ENCODE measurements at regions not wholly inside any gene's neighbourhood (a gene's known extent, or its start where the extent isn't known, plus 50 kb on each side); places are given as distances from the start of the nearest gene placed in this dataset.

DNA sequence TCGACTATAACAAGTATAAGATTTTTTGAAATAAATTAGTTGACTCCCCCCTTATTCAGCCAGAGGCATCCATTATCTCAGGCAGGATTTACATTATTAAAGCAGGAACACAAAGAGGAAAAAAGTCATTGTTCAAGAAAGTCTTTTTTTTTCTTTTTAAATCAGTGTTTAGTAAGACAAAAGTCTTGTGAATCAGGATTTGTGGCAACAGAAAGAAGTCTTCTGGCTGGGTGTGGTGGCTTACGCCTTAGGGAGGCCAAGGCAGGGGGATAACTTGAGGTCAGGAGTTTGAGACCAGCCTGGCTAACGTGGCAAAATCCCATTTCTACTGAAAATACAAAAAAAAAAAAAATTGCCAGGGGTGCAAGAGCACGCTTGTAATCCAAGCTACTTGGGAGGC is 505.5 kb downstream of the LMO4 start (continued):
- TF ChIP-seq, protein P1, sequence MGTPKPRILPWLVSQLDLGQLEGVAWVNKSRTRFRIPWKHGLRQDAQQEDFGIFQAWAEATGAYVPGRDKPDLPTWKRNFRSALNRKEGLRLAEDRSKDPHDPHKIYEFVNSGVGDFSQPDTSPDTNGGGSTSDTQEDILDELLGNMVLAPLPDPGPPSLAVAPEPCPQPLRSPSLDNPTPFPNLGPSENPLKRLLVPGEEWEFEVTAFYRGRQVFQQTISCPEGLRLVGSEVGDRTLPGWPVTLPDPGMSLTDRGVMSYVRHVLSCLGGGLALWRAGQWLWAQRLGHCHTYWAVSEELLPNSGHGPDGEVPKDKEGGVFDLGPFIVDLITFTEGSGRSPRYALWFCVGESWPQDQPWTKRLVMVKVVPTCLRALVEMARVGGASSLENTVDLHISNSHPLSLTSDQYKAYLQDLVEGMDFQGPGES (IDR thresholded peaks at IDR 0.05), result no peak
- TF ChIP-seq EED (IDR thresholded peaks at IDR 0.05; ENCODE audit: low read depth), result no peak
- TF ChIP-seq EGR1 (IDR thresholded peaks at IDR 0.05; ENCODE audit: borderline replicate concordance in 1 of 2, low read depth in 2 of 2, low read length in 2 of 2), result no peak
- TF ChIP-seq, protein P2, sequence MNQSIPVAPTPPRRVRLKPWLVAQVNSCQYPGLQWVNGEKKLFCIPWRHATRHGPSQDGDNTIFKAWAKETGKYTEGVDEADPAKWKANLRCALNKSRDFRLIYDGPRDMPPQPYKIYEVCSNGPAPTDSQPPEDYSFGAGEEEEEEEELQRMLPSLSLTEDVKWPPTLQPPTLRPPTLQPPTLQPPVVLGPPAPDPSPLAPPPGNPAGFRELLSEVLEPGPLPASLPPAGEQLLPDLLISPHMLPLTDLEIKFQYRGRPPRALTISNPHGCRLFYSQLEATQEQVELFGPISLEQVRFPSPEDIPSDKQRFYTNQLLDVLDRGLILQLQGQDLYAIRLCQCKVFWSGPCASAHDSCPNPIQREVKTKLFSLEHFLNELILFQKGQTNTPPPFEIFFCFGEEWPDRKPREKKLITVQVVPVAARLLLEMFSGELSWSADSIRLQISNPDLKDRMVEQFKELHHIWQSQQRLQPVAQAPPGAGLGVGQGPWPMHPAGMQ (IDR thresholded peaks at IDR 0.05; ENCODE audit: borderline replicate concordance), result no peak
- no peak for TF ChIP-seq HDGF (IDR thresholded peaks at IDR 0.05)
- no peak for TF ChIP-seq ZNF384 (IDR thresholded peaks at IDR 0.05; ENCODE audit: borderline replicate concordance, low read depth, low read length)
- TF ChIP-seq STAT3 (IDR thresholded peaks at IDR 0.05; ENCODE audit: low read depth, low read length), result no peak

DNA sequence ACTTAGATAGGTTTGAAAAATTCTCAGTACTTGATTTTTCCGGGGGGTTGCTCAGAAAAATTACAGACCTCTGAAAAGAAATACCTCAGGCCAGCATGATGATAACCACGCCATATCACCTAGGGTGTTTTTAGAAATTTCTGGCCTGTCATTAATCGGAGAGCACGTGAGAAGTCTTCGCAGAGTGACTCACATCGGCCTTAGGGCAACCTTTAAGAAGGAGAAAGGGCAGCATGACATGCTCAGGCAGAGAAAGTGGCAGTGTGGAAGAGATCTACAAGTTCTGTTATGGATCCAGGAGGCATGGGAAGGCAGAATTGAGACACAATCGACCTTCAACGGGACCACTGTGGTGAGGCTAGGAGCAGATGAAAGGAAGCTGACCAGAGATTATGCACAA is 506.3 kb downstream of the LMO4 start:
- 44% methylated on average over 8 of the region's 8 CpGs for WGBS (ENCODE audit: insufficient coverage, insufficient replicate concordance, low lambda C conversion rate, missing lambda C conversion rate)
- H3K27ac ChIP-seq (ENCODE audit: control insufficient read depth, insufficient read depth), result no peak overlapping the region
- ChIA-PET RAD21 (ENCODE audit: unreplicated experiment) (no interaction called here), SMC1A (ENCODE audit: uncharacterized antibody, unreplicated experiment) (no interaction called here), POLR2A (no interaction called here), CTCF (no interaction called here)
- DNase-seq (ENCODE audit: low read depth, low spot score), result no peak
- H4K20me1 ChIP-seq (ENCODE audit: control insufficient read depth, insufficient read depth), result no peaks in the 10 kb centered on the region
- no peak for FAIRE-seq
- no peaks in the 10 kb centered on the region for H3K79me2 ChIP-seq (ENCODE audit: control insufficient read depth, insufficient read depth, low read length)
- H3K4me1 ChIP-seq (ENCODE audit: control insufficient read depth, insufficient read depth, low read length), result no peaks in the 10 kb centered on the region
- no peak overlapping the region for H2AFZ ChIP-seq (ENCODE audit: control insufficient read depth, low read depth, low read length)
- no peak overlapping the region for H3K4me2 ChIP-seq (ENCODE audit: control insufficient read depth, insufficient read depth)
- no TSS peak for BruUV-seq (replicated peaks)
- no peaks in the 10 kb centered on the region for H3K9me3 ChIP-seq (replicated peaks; ENCODE audit: control insufficient read depth, insufficient read depth, low read length)
- intact Hi-C loops (cut with micrococcal nuclease; ENCODE audit: unreplicated experiment), result no loop called here
- H3K27me3 ChIP-seq (replicated peaks in 1 of 2; ENCODE audit: control insufficient read depth in 2 of 2, insufficient read depth in 2 of 2, low read length in 1 of 2), result no peaks in the 10 kb centered on the region
- H3K36me3 ChIP-seq (ENCODE audit: control insufficient read depth in 2 of 2, insufficient read depth in 2 of 2, low read length in 1 of 2), result no peaks in the 10 kb centered on the region
- H3K4me3 ChIP-seq, result no peak overlapping the region
- no peak for ATAC-seq
- in situ Hi-C loops (cut with MboI), result no loop called here
- H3K9ac ChIP-seq (ENCODE audit: control insufficient read depth, insufficient read depth, low read length), result no peak overlapping the region
- TF ChIP-seq EZH2 (IDR thresholded peaks at IDR 0.05; ENCODE audit: borderline replicate concordance, control insufficient read depth, low read depth, low read length) (no peak), BCLAF1 (IDR thresholded peaks at IDR 0.05) (no peak), ZNF384 (IDR thresholded peaks at IDR 0.05; ENCODE audit: borderline replicate concordance, low read depth, low read length) (no peak), IKZF1 (conservative IDR thresholded peaks at IDR 0.05) (no peak), CHD1 (IDR thresholded peaks at IDR 0.05; ENCODE audit: low read depth, low read length) (no peak), ZNF24 (IDR thresholded peaks at IDR 0.05) (no peak)
- TF ChIP-seq, protein P3, sequence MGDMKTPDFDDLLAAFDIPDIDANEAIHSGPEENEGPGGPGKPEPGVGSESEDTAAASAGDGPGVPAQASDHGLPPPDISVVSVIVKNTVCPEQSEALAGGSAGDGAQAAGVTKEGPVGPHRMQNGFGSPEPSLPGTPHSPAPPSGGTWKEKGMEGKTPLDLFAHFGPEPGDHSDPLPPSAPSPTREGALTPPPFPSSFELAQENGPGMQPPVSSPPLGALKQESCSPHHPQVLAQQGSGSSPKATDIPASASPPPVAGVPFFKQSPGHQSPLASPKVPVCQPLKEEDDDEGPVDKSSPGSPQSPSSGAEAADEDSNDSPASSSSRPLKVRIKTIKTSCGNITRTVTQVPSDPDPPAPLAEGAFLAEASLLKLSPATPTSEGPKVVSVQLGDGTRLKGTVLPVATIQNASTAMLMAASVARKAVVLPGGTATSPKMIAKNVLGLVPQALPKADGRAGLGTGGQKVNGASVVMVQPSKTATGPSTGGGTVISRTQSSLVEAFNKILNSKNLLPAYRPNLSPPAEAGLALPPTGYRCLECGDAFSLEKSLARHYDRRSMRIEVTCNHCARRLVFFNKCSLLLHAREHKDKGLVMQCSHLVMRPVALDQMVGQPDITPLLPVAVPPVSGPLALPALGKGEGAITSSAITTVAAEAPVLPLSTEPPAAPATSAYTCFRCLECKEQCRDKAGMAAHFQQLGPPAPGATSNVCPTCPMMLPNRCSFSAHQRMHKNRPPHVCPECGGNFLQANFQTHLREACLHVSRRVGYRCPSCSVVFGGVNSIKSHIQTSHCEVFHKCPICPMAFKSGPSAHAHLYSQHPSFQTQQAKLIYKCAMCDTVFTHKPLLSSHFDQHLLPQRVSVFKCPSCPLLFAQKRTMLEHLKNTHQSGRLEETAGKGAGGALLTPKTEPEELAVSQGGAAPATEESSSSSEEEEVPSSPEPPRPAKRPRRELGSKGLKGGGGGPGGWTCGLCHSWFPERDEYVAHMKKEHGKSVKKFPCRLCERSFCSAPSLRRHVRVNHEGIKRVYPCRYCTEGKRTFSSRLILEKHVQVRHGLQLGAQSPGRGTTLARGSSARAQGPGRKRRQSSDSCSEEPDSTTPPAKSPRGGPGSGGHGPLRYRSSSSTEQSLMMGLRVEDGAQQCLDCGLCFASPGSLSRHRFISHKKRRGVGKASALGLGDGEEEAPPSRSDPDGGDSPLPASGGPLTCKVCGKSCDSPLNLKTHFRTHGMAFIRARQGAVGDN (IDR thresholded peaks at IDR 0.05), result no peak

Data from GM12878 (cell line).